GM10266 (cell line): ENCODE measurements at regions not wholly inside any gene's neighbourhood (a gene's known extent, or its start where the extent isn't known, plus 50 kb on each side); places are given as distances from the start of the nearest gene placed in this dataset.

Source experiments
- DNase-seq: peaks from one replicate; pipeline ENCODE4 v3.0.0; 2012; ENCODE audit errors: extremely low spot score
- TF ChIP-seq, protein P1 (sequence below): IDR thresholded peaks from 2 replicates; pipeline ENCODE4 v1.5.1; 2012; ENCODE audit warnings: mild to moderate bottlenecking, low read depth; ENCODE audit not compliant: control insufficient read depth, insufficient read depth; ENCODE audit errors: missing control alignments

DNA sequence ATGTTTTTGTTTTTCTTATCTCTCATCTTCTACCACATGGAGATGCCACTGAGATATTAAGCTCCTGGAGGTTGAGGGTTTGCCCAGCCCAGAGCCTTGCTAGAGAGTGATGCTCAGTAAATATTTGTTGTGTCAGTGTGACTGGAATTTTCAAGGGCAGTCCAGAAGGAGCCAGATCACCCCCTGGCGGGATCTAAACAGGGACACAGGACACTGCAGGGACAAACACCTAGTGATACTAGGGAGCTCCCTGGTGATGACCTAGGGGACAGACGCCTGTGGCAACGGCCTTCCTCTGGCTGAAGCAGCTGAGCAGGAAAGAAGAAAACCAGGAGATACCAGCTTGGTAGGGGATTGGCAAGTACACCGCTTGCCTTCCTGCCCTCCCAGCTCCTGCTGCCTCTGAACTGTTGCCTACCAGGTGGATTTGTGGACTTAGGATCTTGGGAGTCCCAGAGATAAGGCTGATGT is 714.4 kb upstream of the TBX3 start:
- TF ChIP-seq, protein P1, sequence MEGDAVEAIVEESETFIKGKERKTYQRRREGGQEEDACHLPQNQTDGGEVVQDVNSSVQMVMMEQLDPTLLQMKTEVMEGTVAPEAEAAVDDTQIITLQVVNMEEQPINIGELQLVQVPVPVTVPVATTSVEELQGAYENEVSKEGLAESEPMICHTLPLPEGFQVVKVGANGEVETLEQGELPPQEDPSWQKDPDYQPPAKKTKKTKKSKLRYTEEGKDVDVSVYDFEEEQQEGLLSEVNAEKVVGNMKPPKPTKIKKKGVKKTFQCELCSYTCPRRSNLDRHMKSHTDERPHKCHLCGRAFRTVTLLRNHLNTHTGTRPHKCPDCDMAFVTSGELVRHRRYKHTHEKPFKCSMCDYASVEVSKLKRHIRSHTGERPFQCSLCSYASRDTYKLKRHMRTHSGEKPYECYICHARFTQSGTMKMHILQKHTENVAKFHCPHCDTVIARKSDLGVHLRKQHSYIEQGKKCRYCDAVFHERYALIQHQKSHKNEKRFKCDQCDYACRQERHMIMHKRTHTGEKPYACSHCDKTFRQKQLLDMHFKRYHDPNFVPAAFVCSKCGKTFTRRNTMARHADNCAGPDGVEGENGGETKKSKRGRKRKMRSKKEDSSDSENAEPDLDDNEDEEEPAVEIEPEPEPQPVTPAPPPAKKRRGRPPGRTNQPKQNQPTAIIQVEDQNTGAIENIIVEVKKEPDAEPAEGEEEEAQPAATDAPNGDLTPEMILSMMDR = peak; percentile 8
- no peak for DNase-seq

DNA sequence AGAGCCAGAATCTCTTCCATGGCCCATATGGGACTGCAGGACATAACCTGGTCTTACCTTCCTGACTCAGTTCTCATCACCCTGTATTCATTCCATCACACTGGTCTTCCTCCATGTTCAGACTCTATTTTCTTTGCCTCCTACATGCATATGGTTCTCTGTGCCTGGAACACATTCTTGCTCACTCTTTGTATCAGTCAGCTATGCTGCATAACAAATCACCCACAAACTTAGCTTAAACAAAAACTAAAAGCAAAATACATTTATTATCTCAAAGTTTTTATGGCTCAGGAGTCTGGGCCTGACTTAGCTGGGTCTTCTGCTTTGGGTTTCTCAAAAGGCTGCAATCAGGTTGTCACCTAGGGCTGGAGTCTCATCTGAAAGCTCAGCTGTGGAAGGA is 712.6 kb upstream of the TBX3 start:
- TF ChIP-seq, protein P1 = no peak
- no peak for DNase-seq

DNA sequence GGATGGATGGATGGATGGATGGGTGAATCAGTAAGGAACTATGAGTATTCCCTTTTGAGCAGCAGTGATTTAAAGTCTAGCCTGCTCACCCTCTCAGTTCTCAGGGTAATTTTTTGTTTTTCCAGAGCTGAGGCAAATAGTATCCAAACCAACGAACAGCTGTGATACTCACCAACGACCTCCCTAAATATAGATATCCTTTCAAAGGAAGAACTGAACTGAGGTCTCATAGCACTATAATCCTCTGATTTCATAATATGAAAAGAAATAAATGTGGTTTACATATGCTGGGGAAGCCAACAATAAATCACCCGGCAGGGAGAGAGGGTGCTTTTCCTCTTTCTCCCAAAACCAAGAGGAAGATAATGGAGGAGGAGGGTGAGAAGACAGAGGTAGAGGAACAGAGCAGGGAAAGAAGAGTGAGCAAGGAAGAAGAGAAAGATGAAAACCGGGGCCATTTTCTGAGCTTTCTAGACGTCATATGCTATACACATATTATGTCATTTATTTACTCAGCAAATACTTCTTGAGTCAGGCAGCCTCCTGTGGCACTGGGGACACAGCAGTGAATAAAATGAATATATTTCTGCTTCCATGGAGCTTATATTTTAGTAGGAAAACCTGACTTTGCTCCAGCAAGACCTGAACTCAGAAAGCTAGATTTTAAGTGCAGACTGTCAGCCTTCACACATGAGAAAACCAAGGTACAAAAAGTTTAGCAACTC is 710.7 kb upstream of the TBX3 start:
- TF ChIP-seq, protein P1 = no peak
- DNase-seq = no peak

DNA sequence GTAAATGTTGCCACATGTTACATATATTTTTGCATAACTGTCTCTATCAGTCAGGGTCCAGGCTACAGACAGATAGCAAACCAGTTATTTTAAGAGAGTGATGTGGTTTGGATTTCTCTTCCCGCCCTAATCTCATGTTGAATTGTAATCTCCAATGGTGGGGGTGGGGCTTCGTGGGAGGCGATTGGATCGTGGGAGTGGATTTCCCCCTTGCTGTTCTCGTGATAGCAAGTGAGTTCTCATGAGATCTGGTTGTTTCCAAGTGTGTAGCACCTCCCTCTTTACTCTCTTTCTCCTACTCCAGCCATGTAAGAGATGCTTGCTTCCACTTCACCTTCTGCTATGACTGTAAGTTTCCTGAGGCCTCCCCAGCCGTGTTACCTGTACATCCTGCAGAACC is 704.2 kb upstream of the TBX3 start:
- no peak for DNase-seq
- TF ChIP-seq, protein P1 = no peak

DNA sequence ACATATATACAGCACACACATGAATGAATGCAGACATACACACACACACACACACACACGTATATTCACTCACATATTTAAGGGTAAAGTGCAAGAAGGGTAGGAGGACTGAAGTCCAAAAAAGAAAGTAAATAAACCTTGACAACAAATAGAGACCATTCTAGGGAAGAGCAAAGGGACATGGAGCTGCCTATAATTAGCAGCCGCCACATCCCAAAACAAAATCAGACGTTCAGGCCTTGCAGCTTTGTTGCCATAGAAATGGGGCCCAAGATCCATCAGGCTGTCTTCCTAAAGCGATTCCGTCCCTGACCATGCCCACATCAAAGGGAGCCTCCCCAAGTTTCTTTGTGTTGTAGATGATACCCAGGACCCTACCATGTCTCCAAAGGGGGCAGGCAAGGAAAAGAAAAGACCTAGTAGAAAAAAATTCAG is 703.5 kb upstream of the TBX3 start:
- TF ChIP-seq, protein P1 = no peak
- DNase-seq = no peak

DNA sequence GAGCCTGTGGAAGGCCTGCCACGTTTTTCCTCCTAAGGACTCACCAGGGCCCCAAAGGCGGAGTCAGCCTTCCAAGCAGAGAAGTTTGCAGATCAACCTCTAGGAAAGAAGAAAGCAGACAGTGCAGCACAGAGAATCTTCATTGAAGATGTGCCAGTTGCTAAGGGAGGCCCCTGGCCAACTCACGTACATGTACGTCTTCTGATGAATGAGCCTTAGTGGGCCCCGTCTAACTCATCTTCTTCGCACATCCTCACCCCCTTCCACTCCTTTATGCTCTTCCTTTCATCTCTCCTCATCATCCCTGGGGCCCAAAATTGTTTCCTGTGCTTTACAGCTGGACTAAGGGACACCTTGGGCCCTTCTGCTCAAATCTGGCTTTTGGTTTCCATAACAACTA is 703.0 kb upstream of the TBX3 start:
- TF ChIP-seq, protein P1 = no peak
- DNase-seq = no peak

DNA sequence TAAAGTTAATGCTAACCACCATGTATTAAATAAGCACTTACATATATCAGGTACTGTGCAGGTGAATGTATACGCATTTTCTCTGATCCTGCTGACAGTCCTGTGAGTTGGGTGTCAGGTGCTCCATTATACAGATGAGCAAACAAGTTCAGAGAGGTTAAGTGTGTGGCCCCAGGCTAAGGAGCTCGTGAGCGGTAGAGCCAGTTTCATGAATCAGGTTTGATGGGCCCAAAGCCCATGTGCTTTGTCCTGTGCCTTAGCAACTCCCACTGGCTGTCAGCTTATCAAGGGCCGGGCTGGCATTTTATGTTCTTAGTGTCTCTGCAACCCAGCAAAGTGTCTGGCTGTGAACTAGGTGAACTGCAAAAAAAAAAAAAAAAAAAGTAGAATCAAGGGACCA is 701.2 kb upstream of the TBX3 start:
- TF ChIP-seq, protein P1 = no peak
- DNase-seq = no peak
